Spinal cord (tissue), 9 donors: ENCODE measurements at regions not wholly inside any gene's neighbourhood (a gene's known extent, or its start where the extent isn't known, plus 50 kb on each side); places are given as distances from the start of the nearest gene placed in this dataset.
A peak's percentile ranks its signal among the peaks of the same experiment; 100 is the strongest.
"Not testable (repeated sequence)": the region's sequence is repeated elsewhere in the genome, so short reads cannot be mapped to it uniquely, and the experiment has no call there.

Experiments
- DNase-seq, 6 donors: peaks; one replicate each; pipeline versions ENCODE4 v3.0.0 to v3.0.0-alpha.2; 2013 to 2015; ENCODE audit warnings: low spot score in 6 of 6, low read depth in 4 of 6
- H3K27ac ChIP-seq: one replicate; pipeline ENCODE4 v1.5.1; 2013; ENCODE audit warnings: low read depth, low read length, control low read depth
- H3K27me3 ChIP-seq: one replicate; pipeline ENCODE4 v1.6.1; 2013; ENCODE audit warnings: low read length; ENCODE audit not compliant: control insufficient read depth, insufficient read depth
- H3K36me3 ChIP-seq: one replicate; pipeline ENCODE4 v1.6.1; 2013; ENCODE audit warnings: low read length; ENCODE audit not compliant: control insufficient read depth, insufficient read depth
- H3K4me1 ChIP-seq: one replicate; pipeline ENCODE4 v1.6.1; 2013; ENCODE audit warnings: low read length; ENCODE audit not compliant: control insufficient read depth, insufficient read depth
- H3K4me3 ChIP-seq: one replicate; pipeline ENCODE4 v1.5.1; 2013; ENCODE audit warnings: low read depth, low read length, control low read depth
- H3K9me3 ChIP-seq: one replicate; pipeline ENCODE4 v1.6.1; 2013; ENCODE audit warnings: low read length; ENCODE audit not compliant: control insufficient read depth, insufficient read depth
- WGBS: methylation state at CpG from one replicate; pipeline ENCODE4 v1.1.5; 2013; ENCODE audit warnings: missing lambda C conversion rate; ENCODE audit not compliant: insufficient coverage; 5-methylcytosine and 5-hydroxymethylcytosine counted together
- donor health status: healthy.

GRCh38 chr15:84151205-84151931, 84.2 kb upstream of the GOLGA6L4 start:
- peak in 3 of 6 donors; percentile 2 to 23 (median 10) for DNase-seq
- 50% methylated on average over 9 of the region's 11 CpGs for WGBS

GRCh38 chr15:84152381-84152979, 83.1 kb upstream of the GOLGA6L4 start:
- DNase-seq, H3K9me3 ChIP-seq, H3K4me1 ChIP-seq, H3K27me3 ChIP-seq, H3K27ac ChIP-seq, H3K4me3 ChIP-seq, H3K36me3 ChIP-seq: not testable (repeated sequence)
- 97% methylated on average over 4 of the region's 8 CpGs for WGBS

More at GRCh38 chr15:84151205-84151931, 84.2 kb upstream of the GOLGA6L4 start:
- H3K9me3 ChIP-seq, result no peaks in the 10 kb centered on the region
- peaks cover 4% of the 10 kb centered on the region for H3K4me1 ChIP-seq
- H3K4me3 ChIP-seq, result no peak overlapping the region
- no peak overlapping the region for H3K27ac ChIP-seq
- H3K36me3 ChIP-seq, result no peaks in the 10 kb centered on the region
- H3K27me3 ChIP-seq, result no peaks in the 10 kb centered on the region

DNA sequence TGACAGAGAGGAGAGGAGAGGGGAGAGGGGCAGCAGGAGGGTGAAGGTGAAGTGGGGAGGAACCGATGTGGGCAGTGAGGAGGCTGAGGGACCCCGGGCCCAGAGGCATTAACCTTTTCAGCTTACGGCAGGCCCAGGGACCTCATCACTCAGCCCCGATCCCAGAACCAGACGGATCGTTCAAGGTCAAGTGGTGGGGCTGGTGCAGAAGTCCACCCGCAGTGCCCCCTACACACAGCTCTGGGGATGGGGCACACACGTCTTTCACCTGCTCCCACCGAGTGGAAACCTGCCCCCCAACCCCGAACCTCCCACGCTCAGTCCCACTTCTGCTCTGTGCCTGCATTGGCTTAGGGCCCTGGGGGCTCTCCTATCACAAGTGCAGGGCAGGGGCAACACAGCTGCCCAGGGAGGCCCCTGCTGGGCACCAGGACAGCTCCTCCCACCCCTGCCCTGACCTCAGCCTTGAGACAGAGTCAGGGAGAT, 81.9 kb upstream of the GOLGA6L4 start:
- H3K9me3 ChIP-seq, result not testable (repeated sequence)

GRCh38 chr15:84154314-84154713, 81.3 kb upstream of the GOLGA6L4 start:
- H3K4me3 ChIP-seq, H3K9me3 ChIP-seq, H3K27ac ChIP-seq, H3K36me3 ChIP-seq, DNase-seq, H3K4me1 ChIP-seq, H3K27me3 ChIP-seq: not testable (repeated sequence)
- 70% methylated on average over 5 of the region's 8 CpGs for WGBS

More for the DNA sequence above, 81.9 kb upstream of the GOLGA6L4 start:
- WGBS, result 73% methylated on average over 11 of the region's 11 CpGs
- H3K27me3 ChIP-seq, H3K27ac ChIP-seq, H3K4me3 ChIP-seq, H3K36me3 ChIP-seq, H3K4me1 ChIP-seq, DNase-seq: not testable (repeated sequence)

GRCh38 chr15:84154787-84155186, 80.8 kb upstream of the GOLGA6L4 start:
- not testable (repeated sequence) for H3K27me3 ChIP-seq, DNase-seq, H3K4me3 ChIP-seq, H3K9me3 ChIP-seq, H3K27ac ChIP-seq, H3K4me1 ChIP-seq, H3K36me3 ChIP-seq
- WGBS, result 73% methylated on average over 5 of the region's 9 CpGs

DNA sequence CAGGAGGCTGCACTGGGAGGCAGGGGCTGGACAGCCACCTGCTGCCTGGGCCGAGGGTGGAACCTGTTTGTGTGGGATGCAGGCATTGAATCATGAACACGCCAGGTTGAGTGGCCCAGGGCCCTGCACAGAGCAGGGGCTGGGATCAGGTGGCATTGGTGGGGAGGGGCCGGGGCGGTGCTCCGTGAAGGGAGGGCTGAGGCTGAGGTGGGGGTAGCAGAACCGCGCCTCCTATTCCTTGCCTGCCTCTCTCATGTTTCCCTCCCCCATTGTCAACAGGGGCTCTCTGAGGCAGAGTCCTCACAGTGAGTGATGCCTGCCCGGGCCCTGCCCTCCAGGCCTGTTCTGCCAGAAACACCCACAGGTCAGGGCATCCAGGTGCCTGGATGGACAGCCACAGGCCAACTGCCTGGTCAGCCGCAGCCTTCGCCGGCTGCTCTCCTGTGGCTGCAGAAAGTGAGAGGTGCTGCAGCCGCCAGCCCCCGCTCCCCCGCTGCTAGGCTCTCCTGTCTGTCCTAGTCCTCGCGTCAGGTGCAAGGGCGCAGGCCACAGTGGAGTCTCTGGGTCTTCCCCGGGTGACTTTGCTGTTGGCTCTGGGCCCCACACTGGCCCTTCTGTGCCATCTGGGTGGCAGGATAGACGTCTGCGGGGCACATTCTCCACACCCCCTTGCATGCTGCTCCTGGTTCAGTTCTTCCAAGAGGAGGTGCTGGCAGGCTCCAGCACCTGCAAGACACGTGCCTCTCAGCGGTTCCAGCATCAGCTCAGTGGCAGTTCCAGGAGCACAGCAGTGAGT, 79.6 kb upstream of the GOLGA6L4 start:
- H3K27me3 ChIP-seq, DNase-seq, H3K36me3 ChIP-seq, H3K4me1 ChIP-seq, H3K27ac ChIP-seq, H3K9me3 ChIP-seq, H3K4me3 ChIP-seq: not testable (repeated sequence)
- WGBS, result 72% methylated on average over 15 of the region's 22 CpGs

DNA sequence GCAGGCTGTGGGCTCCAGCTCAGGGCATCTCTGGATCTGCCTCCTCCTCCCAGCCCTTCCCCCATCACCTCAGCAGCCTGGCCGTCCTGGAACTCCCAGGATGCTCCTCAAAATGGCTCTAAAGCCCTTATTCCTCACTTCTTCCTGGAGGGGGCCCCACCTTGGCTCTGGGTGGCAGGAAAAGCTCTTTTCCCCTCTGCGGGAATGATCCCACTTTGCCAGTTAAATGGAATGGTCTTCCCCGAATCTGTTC, 79.1 kb upstream of the GOLGA6L4 start:
- not testable (repeated sequence) for H3K27me3 ChIP-seq, H3K4me3 ChIP-seq, H3K4me1 ChIP-seq, H3K36me3 ChIP-seq, DNase-seq, H3K27ac ChIP-seq, H3K9me3 ChIP-seq
- WGBS, result 65% methylated on average over 3 of the region's 3 CpGs

DNA sequence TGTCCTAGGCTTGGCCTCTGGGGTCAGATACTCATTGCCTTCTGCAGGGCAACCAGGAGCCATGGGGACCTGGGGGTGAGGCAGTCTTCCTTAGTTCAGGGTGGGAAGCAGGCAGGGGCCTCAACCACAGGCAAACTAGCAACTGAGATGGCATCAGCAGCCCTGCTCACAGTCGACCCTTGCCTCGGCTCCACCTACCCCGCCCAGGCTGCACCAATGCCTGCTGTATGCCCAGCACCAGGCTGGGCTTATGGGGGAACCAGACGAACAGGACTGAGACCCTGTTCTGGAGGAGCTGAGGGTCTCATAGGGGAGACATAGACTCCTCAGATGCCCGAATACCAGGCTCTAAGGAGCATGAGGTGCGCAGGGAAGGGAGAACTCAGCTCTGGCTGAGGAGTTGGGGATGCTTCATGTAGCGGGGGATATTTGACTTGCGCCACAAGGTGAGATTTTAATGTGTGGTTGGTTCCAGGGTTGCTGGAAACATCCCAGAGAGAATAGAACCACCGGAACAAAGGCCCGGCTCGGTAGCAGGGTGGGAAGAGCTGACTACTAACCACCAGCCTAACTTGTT, 78.4 kb upstream of the GOLGA6L4 start:
- H3K9me3 ChIP-seq, DNase-seq: not testable (repeated sequence)
- WGBS, result 93% methylated on average over 8 of the region's 11 CpGs

GRCh38 chr15:84157857-84158256, 77.7 kb upstream of the GOLGA6L4 start:
- WGBS, result 83% methylated on average over 2 of the region's 3 CpGs
- DNase-seq, H3K4me3 ChIP-seq, H3K27me3 ChIP-seq, H3K4me1 ChIP-seq, H3K9me3 ChIP-seq, H3K27ac ChIP-seq, H3K36me3 ChIP-seq: not testable (repeated sequence)

More for the DNA sequence above, 78.4 kb upstream of the GOLGA6L4 start:
- H3K27me3 ChIP-seq, H3K4me1 ChIP-seq, H3K36me3 ChIP-seq, H3K4me3 ChIP-seq, H3K27ac ChIP-seq: not testable (repeated sequence)
